H1 (cell line): ENCODE measurements at regions not wholly inside any gene's neighbourhood (a gene's known extent, or its start where the extent isn't known, plus 50 kb on each side); places are given as distances from the start of the nearest gene placed in this dataset.

Experiments used
- CTCF ChIA-PET: fragments of 300-600 bp; sonication (Branson Sonifier 250); formaldehyde crosslinking; loops from one replicate; lab custom pipeline; 2021; ENCODE audit not compliant: partially characterized antibody; lab: Charles Lee
- POLR2A ChIA-PET: fragments of 300-600 bp; sonication (Branson Sonifier 250); formaldehyde crosslinking; loops from one replicate; lab custom pipeline; 2021; ENCODE audit warnings: inconsistent platforms; ENCODE audit not compliant: partially characterized antibody; lab: Charles Lee
- DNase-seq, 2 experiments: peaks; one replicate each; pipeline versions ENCODE4 v3.0.0 to v3.0.0-alpha.2; 2010 to 2022; ENCODE audit warnings: low spot score in 2 of 2, low read depth in 1 of 2, mixed read lengths in 1 of 2
- FAIRE-seq: peaks from 2 replicates; lab custom pipeline; 2011; peaks lifted over from hg19 to GRCh38; lab: Jason Lieb, UNC
- H2AFZ ChIP-seq: 2 replicates; pipeline ENCODE4 v1.8.1; 2012; ENCODE audit warnings: low read length, inconsistent platforms
- H2AK5ac ChIP-seq: 2 replicates; pipeline ENCODE4 v1.6.1; 2013; ENCODE audit warnings: low read depth, low read length
- H2BK120ac ChIP-seq: replicated peaks from 2 replicates; pipeline ENCODE3; 2013; ENCODE audit warnings: low read depth, low read length, inconsistent platforms
- H2BK12ac ChIP-seq: 2 replicates; pipeline ENCODE4 v1.6.1; 2013; ENCODE audit warnings: low read depth, low read length
- H2BK15ac ChIP-seq: 2 replicates; pipeline ENCODE4 v1.6.1; 2013; ENCODE audit warnings: low read length
- H2BK20ac ChIP-seq: 2 replicates; pipeline ENCODE4 v1.6.1; 2013; ENCODE audit warnings: low read length
- H2BK5ac ChIP-seq: 2 replicates; pipeline ENCODE4 v1.6.1; 2013; ENCODE audit warnings: low read depth, low read length
- H3K14ac ChIP-seq: 2 replicates; pipeline ENCODE4 v1.6.1; 2013; ENCODE audit warnings: inconsistent platforms; ENCODE audit not compliant: insufficient read length
- H3K18ac ChIP-seq: 2 replicates; pipeline ENCODE4 v1.6.1; 2013; ENCODE audit warnings: low read length; ENCODE audit errors: extremely low read depth
- H3K23ac ChIP-seq: 2 replicates; pipeline ENCODE4 v1.6.1; 2013; ENCODE audit warnings: inconsistent platforms; ENCODE audit not compliant: insufficient read length
- H3K23me2 ChIP-seq: 2 replicates; pipeline ENCODE4 v1.6.1; 2013; ENCODE audit warnings: low read depth, low read length
- H3K27ac ChIP-seq: 2 replicates; pipeline ENCODE4 v1.6.1; 2011; ENCODE audit warnings: low read depth, low read length, inconsistent platforms
- H3K27me3 ChIP-seq, 4 experiments: replicated peaks in 1 of 4; 1 replicate in 1 of 4; 2 replicates in 3 of 4; pipeline versions ENCODE4 v1.6.1 to v1.8.1; 2011 to 2013; ENCODE audit warnings: low read length in 3 of 4, mild to moderate bottlenecking in 3 of 4, inconsistent platforms in 2 of 4, mixed read lengths in 2 of 4, moderate library complexity in 1 of 4; ENCODE audit not compliant: control insufficient read depth in 3 of 4, insufficient read depth in 3 of 4; ENCODE audit errors: extremely low read depth in 1 of 4
- H3K36me3 ChIP-seq, 4 experiments: 2 replicates each; pipeline versions ENCODE4 v1.6.1 to v1.8.1; 2011 to 2013; ENCODE audit warnings: mild to moderate bottlenecking in 4 of 4, low read length in 3 of 4, moderate library complexity in 2 of 4, control low read depth in 1 of 4, inconsistent platforms in 1 of 4; ENCODE audit not compliant: insufficient read depth in 4 of 4, control insufficient read depth in 2 of 4
- H3K4ac ChIP-seq: replicated peaks from 2 replicates; pipeline ENCODE3; 2013; ENCODE audit warnings: low read length, low read depth, mixed read lengths, inconsistent platforms; ENCODE audit not compliant: insufficient read length
- H3K4me1 ChIP-seq, 4 experiments: replicated peaks in 1 of 4; 1 replicate in 1 of 4; 2 replicates in 3 of 4; pipeline versions ENCODE4 v1.6.1 to v1.8.1; 2011 to 2013; ENCODE audit warnings: low read length in 3 of 4, inconsistent platforms in 2 of 4, mixed read lengths in 1 of 4; ENCODE audit not compliant: insufficient read depth in 4 of 4, control insufficient read depth in 3 of 4
- H3K4me2 ChIP-seq, 2 experiments: 2 replicates each; pipeline versions ENCODE4 v1.6.1 to v1.8.1; 2011 to 2013; ENCODE audit warnings: low read depth in 2 of 2, low read length in 2 of 2, control low read depth in 1 of 2, inconsistent platforms in 1 of 2, mild to moderate bottlenecking in 1 of 2; ENCODE audit not compliant: insufficient read depth in 1 of 2
- H3K4me3 ChIP-seq, 4 experiments: fragments of 200-600, 300-600 bp in 1 of 4; sonication (generic), shearing (Covaris generic), sonication (Bioruptor Twin) in 1 of 4; 2 replicates each; pipeline versions ENCODE4 v1.5.1 to v1.8.1; 2011 to 2016; ENCODE audit warnings: low read length in 4 of 4, low read depth in 3 of 4, control low read depth in 2 of 4, inconsistent platforms in 2 of 4, mild to moderate bottlenecking in 2 of 4, mixed read lengths in 1 of 4, moderate library complexity in 1 of 4; ENCODE audit not compliant: insufficient read depth in 2 of 4; ENCODE audit errors: extremely low read depth in 1 of 4
- H3K56ac ChIP-seq: replicated peaks from 2 replicates; pipeline ENCODE3; 2013; ENCODE audit warnings: low read depth, mild to moderate bottlenecking, mixed read lengths, low read length, inconsistent platforms; ENCODE audit not compliant: insufficient read length
- H3K79me1 ChIP-seq: 2 replicates; pipeline ENCODE4 v1.6.1; 2013; ENCODE audit warnings: low read depth, low read length, control low read depth
- H3K79me2 ChIP-seq, 2 experiments: 2 replicates each; pipeline versions ENCODE4 v1.6.1 to v1.8.1; 2012 to 2013; ENCODE audit warnings: low read length in 2 of 2, mild to moderate bottlenecking in 2 of 2, inconsistent platforms in 1 of 2; ENCODE audit not compliant: insufficient read depth in 2 of 2, control insufficient read depth in 1 of 2
- H3K9ac ChIP-seq, 4 experiments: replicated peaks in 1 of 4; 1 replicate in 1 of 4; 2 replicates in 3 of 4; pipeline versions ENCODE4 v1.6.1 to v1.8.1; 2011 to 2013; ENCODE audit warnings: low read depth in 3 of 4, low read length in 3 of 4, control low read depth in 2 of 4, mild to moderate bottlenecking in 2 of 4, moderate library complexity in 2 of 4, inconsistent platforms in 1 of 4; ENCODE audit errors: extremely low read depth in 1 of 4
- H3K9me3 ChIP-seq, 2 experiments: 2 replicates each; pipeline versions ENCODE4 v1.6.1 to v1.8.1; 2012 to 2013; ENCODE audit warnings: mild to moderate bottlenecking in 2 of 2, moderate library complexity in 2 of 2, control low read depth in 1 of 2, inconsistent platforms in 1 of 2, low read depth in 1 of 2, low read length in 1 of 2, mixed read lengths in 1 of 2; ENCODE audit not compliant: insufficient read depth in 2 of 2
- H4K20me1 ChIP-seq, 2 experiments: replicated peaks in 1 of 2; 2 replicates each; pipeline versions ENCODE3 to v1.8.1; 2011 to 2013; ENCODE audit warnings: inconsistent platforms in 2 of 2, low read length in 2 of 2, mild to moderate bottlenecking in 1 of 2; ENCODE audit not compliant: insufficient read depth in 2 of 2, control insufficient read depth in 1 of 2
- H4K5ac ChIP-seq: 2 replicates; pipeline ENCODE4 v1.6.1; 2013; ENCODE audit warnings: low read length, low read depth, mixed read lengths, inconsistent platforms; ENCODE audit not compliant: insufficient read length
- H4K8ac ChIP-seq: 2 replicates; pipeline ENCODE4 v1.8.0; 2013; ENCODE audit warnings: mild to moderate bottlenecking, moderate library complexity, low read length, inconsistent platforms; ENCODE audit not compliant: insufficient read depth; ENCODE audit errors: extremely low read depth
- H4K91ac ChIP-seq: replicated peaks from 2 replicates; pipeline ENCODE3; 2013; ENCODE audit warnings: low read length, mixed read lengths, inconsistent platforms; ENCODE audit not compliant: insufficient read length
- BACH1 ChIP-seq: IDR thresholded peaks from 2 replicates; pipeline ENCODE4 v1.6.1; 2012; ENCODE audit warnings: low read length, improper control_type of control experiment
- CHD2 ChIP-seq: IDR thresholded peaks from 2 replicates; pipeline ENCODE4 v1.6.1; 2012; ENCODE audit warnings: low read length, improper control_type of control experiment
- CREB1 ChIP-seq: IDR thresholded peaks from 2 replicates; pipeline ENCODE4 v1.6.1; 2012; ENCODE audit warnings: inconsistent platforms
- EZH2 ChIP-seq: fragments of 200-600 bp; sonication (generic); IDR thresholded peaks from 2 replicates; pipeline ENCODE4 v1.7.1; 2012; ENCODE audit warnings: low read depth, mild to moderate bottlenecking, moderate library complexity, low read length, inconsistent platforms; ENCODE audit not compliant: severe bottlenecking
- GABPA ChIP-seq: IDR thresholded peaks from 2 replicates; pipeline ENCODE4 v1.6.1; 2011; ENCODE audit warnings: mild to moderate bottlenecking, low read length, moderate library complexity, borderline replicate concordance; ENCODE audit not compliant: insufficient read depth
- JUN ChIP-seq: IDR thresholded peaks from 2 replicates; pipeline ENCODE4 v1.6.1; 2011; ENCODE audit warnings: low read depth, mild to moderate bottlenecking, improper control_type of control experiment, low read length
- NANOG ChIP-seq: IDR thresholded peaks from 2 replicates; pipeline ENCODE4 v1.6.1; 2011; ENCODE audit warnings: low read length, low read depth, mild to moderate bottlenecking, inconsistent platforms; ENCODE audit not compliant: insufficient read depth, poor library complexity, severe bottlenecking
- PHF8 ChIP-seq: fragments of 200-600 bp; sonication (generic); conservative IDR thresholded peaks from 2 replicates; pipeline ENCODE4 v1.7.1; 2012; ENCODE audit warnings: low read depth, mild to moderate bottlenecking, inconsistent platforms, low read length, moderate library complexity
- RBBP5 ChIP-seq: IDR thresholded peaks from 2 replicates; pipeline ENCODE4 v1.7.1; 2012; ENCODE audit warnings: low read depth, mild to moderate bottlenecking, inconsistent platforms, low read length, moderate library complexity, borderline replicate concordance
- SAP30 ChIP-seq: fragments of 300-600 bp; sonication (generic); IDR thresholded peaks from 2 replicates; pipeline ENCODE4 v1.7.1; 2012; ENCODE audit warnings: low read length, moderate library complexity, mild to moderate bottlenecking, inconsistent platforms; ENCODE audit not compliant: insufficient read depth, insufficient replicate concordance
- SP1 ChIP-seq: IDR thresholded peaks from 2 replicates; pipeline ENCODE4 v1.6.1; 2011; ENCODE audit warnings: low read depth, low read length
- SP2 ChIP-seq: IDR thresholded peaks from 2 replicates; pipeline ENCODE4 v1.6.1; 2012; ENCODE audit warnings: mild to moderate bottlenecking, low read length, inconsistent platforms
- WGBS, 2 experiments: shearing (Covaris generic) in 1 of 2; methylation state at CpG; one replicate each; pipeline versions ENCODE4 v1.1.6 to v1.1.7; 2013 to 2015; ENCODE audit warnings: low lambda C conversion rate in 2 of 2, mixed read lengths in 2 of 2, inconsistent platforms in 1 of 2, low coverage in 1 of 2, missing lambda C conversion rate in 1 of 2; ENCODE audit not compliant: insufficient replicate concordance in 2 of 2, insufficient coverage in 1 of 2, insufficient read length in 1 of 2; ENCODE audit errors: extremely low coverage in 1 of 2, missing lambda C conversion rate in 1 of 2; 5-methylcytosine and 5-hydroxymethylcytosine counted together
- TF ChIP-seq, protein P1 (sequence below): IDR thresholded peaks from 2 replicates; pipeline ENCODE4 v1.6.1; 2012; ENCODE audit warnings: inconsistent platforms

DNA sequence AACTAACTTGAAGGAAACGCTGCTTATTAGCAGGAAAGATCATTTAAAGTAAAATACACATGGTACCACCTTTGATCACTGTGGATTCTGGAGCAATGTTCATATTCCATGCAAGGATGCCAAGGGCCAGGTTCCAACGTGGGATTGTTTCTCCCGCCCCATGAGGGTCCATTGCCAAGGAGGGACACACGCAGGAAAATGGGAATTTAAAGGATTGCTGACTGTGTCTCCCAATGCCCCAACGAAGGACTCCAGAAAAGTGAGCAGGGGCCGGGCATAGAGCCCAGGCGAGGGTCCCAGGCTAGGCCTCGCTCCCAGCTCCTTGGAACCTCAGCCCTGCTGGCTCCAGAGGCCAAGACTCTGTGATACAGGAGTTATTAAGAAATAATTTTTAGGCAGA, 111.2 kb downstream of the DACT2 start:
- no peak overlapping the region for H3K56ac ChIP-seq
- WGBS, 2 experiments, result 77% methylated on average over 8 of the region's 8 CpGs; no CpG with 5 or more reads in 1 of the 2 experiments
- H2BK12ac ChIP-seq, result no peak overlapping the region
- H3K27me3 ChIP-seq, result peaks cover 0 to 5% (median 2%) of the 10 kb centered on the region in 4 experiments; a peak in 5 of 7 replicates
- H2AK5ac ChIP-seq, result no peak overlapping the region
- H4K5ac ChIP-seq, result no peak overlapping the region
- H3K9ac ChIP-seq, result no peak overlapping the region
- no peak overlapping the region for H2BK120ac ChIP-seq
- no peak overlapping the region for H3K4ac ChIP-seq
- H3K9me3 ChIP-seq, result peaks cover 5 to 9% of the 10 kb centered on the region in 2 experiments; a peak in 1 of 4 replicates
- H2BK20ac ChIP-seq, result no peak overlapping the region
- H3K18ac ChIP-seq, result no peak overlapping the region; the same call in 1 of the 2 replicates
- H2BK5ac ChIP-seq, result no peak overlapping the region
- H2BK15ac ChIP-seq, result no peak overlapping the region
- H3K14ac ChIP-seq, result no peak overlapping the region
- H3K27ac ChIP-seq, result no peak overlapping the region
- no peaks in the 10 kb centered on the region for H3K36me3 ChIP-seq
- no peaks in the 10 kb centered on the region for H3K79me1 ChIP-seq
- FAIRE-seq (no peak), DNase-seq (no peak)
- ChIA-PET POLR2A (no interaction called here), CTCF (interaction anchor here (2.0 to 2.3 kb wide), 2 partner anchors 14 to 24 kb away, joined by 4 to 8 read pairs; no protein-coding TSS in a partner anchor)
- peaks cover 2% of the 10 kb centered on the region; the same call in 1 of the 2 replicates for H3K23me2 ChIP-seq
- H3K79me2 ChIP-seq, result no peaks in the 10 kb centered on the region
- no peak overlapping the region for H2AFZ ChIP-seq
- H4K91ac ChIP-seq, result no peak overlapping the region
- H3K4me3 ChIP-seq, result no peak overlapping the region
- H4K8ac ChIP-seq, result no peak overlapping the region
- H3K4me1 ChIP-seq, result peaks cover 0 to 16% (median 12%) of the 10 kb centered on the region in 4 experiments; a peak in 6 of 7 replicates
- H3K23ac ChIP-seq, result no peak overlapping the region
- peak overlapping the region in 1 of 2 experiments; percentile 18; a peak in 2 of 4 replicates for H3K4me2 ChIP-seq
- H4K20me1 ChIP-seq, result peaks cover 0 to 4% of the 10 kb centered on the region in 2 experiments
- TF ChIP-seq EZH2 (no peak), RBBP5 (no peak), BACH1 (no peak), JUN (no peak), SAP30 (no peak), CREB1 (no peak), NANOG (no peak), PHF8 (no peak), SP1 (no peak), GABPA (no peak), SP2 (no peak), CHD2 (no peak)
- TF ChIP-seq, protein P1, sequence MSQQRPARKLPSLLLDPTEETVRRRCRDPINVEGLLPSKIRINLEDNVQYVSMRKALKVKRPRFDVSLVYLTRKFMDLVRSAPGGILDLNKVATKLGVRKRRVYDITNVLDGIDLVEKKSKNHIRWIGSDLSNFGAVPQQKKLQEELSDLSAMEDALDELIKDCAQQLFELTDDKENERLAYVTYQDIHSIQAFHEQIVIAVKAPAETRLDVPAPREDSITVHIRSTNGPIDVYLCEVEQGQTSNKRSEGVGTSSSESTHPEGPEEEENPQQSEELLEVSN, result no peak
